H54 (cell line): ENCODE measurements at regions not wholly inside any gene's neighbourhood (a gene's known extent, or its start where the extent isn't known, plus 50 kb on each side); places are given as distances from the start of the nearest gene placed in this dataset.
A peak's percentile ranks its signal among the peaks of the same experiment; 100 is the strongest.
"Not testable (repeated sequence)": the region's sequence is repeated elsewhere in the genome, so short reads cannot be mapped to it uniquely, and the experiment has no call there.

Experiments
- DNase-seq: peaks from one replicate; pipeline ENCODE4 v3.0.0; 2011; ENCODE audit warnings: low spot score, mixed read lengths; ENCODE audit not compliant: insufficient read length
- FAIRE-seq: peaks from 3 replicates; lab custom pipeline; 2011; peaks lifted over from hg19 to GRCh38; lab: Jason Lieb, UNC
- POLR2A ChIP-seq: IDR thresholded peaks from 2 replicates; pipeline ENCODE4 v1.6.1; 2011; ENCODE audit warnings: low read depth, mild to moderate bottlenecking, low read length

DNA sequence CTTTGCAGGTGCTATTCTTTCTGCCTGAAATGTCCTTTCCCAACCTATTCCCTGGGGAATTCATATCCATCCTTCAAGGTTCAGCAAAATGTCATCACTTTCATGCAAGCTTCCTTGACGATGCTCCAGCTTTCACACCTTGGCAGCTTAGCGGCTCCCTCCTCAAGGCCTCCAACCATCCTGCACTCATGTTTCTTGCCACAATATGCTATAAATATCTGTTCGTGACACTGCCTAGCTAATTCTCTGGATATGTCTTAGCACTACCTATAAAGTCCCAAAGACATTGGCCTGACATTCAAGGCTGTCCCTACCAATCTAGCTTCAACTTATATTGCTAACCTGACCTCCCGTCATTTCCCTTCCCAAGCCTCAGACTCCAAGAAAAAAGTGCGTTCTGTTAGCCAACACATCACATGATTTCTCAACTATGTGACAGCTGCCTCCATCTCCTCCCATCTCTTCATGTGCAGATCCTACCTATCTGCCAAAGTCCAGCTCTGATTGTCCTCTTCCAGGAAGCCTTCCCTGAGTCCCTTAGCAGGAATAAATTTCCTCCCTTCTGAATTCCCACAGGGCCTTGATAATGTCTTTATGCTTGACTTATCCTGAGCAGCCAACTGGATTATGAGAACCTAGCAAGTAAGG lies 359.9 kb upstream of the F9 start:
- FAIRE-seq, result no peak
- TF ChIP-seq POLR2A, result no peak
- no peak for DNase-seq

- DNase-seq (no peak), FAIRE-seq (no peak)
- no peak for TF ChIP-seq POLR2A
These were observed 363.3 kb upstream of the F9 start for GRCh38 chrX:139167282-139167681.

GRCh38 chrX:139158256-139158655 lies 372.3 kb upstream of the F9 start:
- DNase-seq, result no peak
- TF ChIP-seq POLR2A, result no peak
- FAIRE-seq, result no peak

DNA sequence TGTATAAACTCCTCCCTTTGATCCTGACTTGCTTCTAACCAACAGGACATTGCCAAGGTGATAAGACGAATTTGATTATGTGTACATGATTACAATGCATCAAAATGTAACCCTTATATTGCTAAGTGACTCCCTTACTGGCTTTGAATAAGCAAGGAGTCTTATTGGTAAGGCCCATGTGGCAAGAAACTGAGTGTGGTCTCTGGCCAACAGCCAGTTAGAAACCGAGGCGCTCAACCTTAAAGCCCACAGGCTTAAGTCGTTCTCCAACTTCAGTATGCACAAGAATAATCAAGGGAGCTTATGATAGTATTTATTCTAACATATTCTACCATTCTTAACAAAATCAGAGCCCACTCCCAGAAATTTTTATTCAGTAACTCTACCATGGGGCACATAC lies 374.2 kb upstream of the F9 start:
- no peak for TF ChIP-seq POLR2A
- DNase-seq (no peak), FAIRE-seq (no peak)

- not testable (repeated sequence) for DNase-seq, FAIRE-seq
These were observed 383.9 kb upstream of the F9 start for GRCh38 chrX:139146625-139147024.

GRCh38 chrX:139141370-139141769 lies 389.2 kb upstream of the F9 start:
- TF ChIP-seq POLR2A, result no peak
- no peak for FAIRE-seq
- no peak for DNase-seq

DNA sequence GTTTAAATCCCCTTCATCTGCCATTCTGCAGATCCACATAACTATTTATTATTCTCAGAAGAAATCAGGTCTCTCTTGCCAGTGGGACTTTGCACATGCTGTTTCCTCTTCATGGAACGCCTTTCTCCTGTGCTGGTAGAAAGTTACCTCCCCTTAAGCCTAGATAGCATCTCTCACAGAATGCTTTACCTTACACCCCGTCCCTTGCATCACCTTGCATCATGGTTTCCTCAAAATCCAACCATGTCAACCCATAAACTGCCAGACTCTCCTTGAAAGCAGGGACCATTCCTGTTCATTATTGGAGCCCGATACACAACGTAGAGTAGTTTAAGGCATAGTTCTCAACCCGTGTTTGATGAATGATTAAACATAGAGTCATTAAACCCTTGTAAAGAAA lies 396.2 kb upstream of the F9 start:
- FAIRE-seq (no peak), DNase-seq (no peak)
- TF ChIP-seq POLR2A, result no peak

DNA sequence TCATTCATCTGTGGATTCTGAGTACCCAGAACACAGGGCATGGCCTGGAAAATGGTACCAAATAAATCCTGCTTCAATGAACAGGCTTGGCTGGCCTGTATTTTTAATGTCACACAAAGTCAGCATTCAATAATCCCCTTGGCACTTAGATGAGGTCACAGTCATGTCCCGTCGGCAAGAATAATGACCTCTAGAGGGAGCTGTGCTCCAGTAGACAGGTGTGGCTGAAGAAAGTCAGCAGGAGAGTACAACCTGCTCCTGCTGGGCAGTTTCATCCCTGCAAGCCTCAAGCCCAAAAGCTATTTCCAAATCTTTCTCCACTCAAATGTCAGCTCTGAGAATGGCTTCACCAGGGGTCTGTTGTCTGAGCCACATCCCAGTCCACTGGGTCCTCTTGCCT lies 404.0 kb upstream of the F9 start:
- no peak for DNase-seq
- no peak for TF ChIP-seq POLR2A
- no peak for FAIRE-seq

- no peak for TF ChIP-seq POLR2A
- FAIRE-seq (no peak), DNase-seq (no peak)
These were observed 404.6 kb upstream of the F9 start for GRCh38 chrX:139125916-139126315.

GRCh38 chrX:139121616-139122286 lies 408.8 kb upstream of the F9 start:
- no peak for TF ChIP-seq POLR2A

GRCh38 chrX:139120760-139121159 lies 409.2 kb upstream of the FGF13 start:
- no peak for TF ChIP-seq POLR2A
- peak; percentile 80 for FAIRE-seq
- peak; percentile 3 for DNase-seq

More at GRCh38 chrX:139121616-139122286, 408.8 kb upstream of the F9 start:
- DNase-seq (no peak), FAIRE-seq (no peak)

- no peak for TF ChIP-seq POLR2A
- DNase-seq (no peak), FAIRE-seq (no peak)
These were observed 402.2 kb upstream of the FGF13 start for GRCh38 chrX:139113708-139114107.

DNA sequence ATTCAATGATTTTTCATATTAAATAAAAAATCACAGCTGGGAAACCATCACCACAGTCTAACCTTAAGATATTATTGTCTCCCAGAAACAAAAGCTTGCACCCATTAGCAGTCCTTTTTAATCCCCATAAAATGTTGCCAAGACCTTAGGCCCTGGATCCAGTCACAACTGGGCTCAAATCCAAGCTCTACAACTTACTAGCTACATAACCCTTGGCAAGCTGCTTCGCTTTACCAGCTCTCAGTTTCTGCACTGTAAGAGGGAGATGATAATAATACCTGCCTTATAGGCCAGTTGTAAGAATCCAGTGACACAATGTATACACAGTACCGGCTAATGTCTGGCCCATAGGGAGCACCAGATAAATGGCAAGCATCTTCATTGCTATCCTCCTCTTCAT lies 400.9 kb upstream of the FGF13 start:
- no peak for DNase-seq
- TF ChIP-seq POLR2A, result no peak
- FAIRE-seq, result peak; percentile 60

DNA sequence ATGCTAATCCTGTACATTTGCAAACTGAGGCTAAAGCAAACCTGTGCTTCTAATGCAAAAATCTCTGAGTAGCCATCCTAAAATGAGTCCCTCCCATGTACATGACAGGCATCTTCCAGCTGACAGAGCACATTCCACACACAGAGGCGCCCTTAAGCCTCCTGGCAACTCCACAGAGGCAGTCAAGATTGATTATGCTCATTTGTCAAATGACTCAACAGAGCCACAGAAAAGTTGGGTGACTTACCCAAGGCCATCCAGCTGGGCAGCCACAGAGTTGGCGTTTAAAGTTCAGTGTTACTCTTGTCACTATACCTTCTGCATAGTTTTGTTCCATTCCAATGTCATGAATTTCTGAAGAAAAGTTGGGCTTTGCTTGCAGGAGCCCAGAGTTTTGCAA lies 394.6 kb upstream of the FGF13 start:
- peak; percentile 98 for FAIRE-seq
- TF ChIP-seq POLR2A, result no peak
- peak; percentile 6 for DNase-seq
